Endothelial cell of umbilical vein (primary cell): ENCODE measurements at regions not wholly inside any gene's neighbourhood (a gene's known extent, or its start where the extent isn't known, plus 50 kb on each side); places are given as distances from the start of the nearest gene placed in this dataset.

Experiments used
- BruUV-seq: library from RNA; stranded (reverse); fragments of 400-500 nt; replicated peaks from 2 replicates; lab custom pipeline; 2021; lab: Mats Ljungman, UMichigan
- CTCF ChIA-PET: fragments of 300-600, 350-600 bp; sonication (Branson Sonifier 250); formaldehyde crosslinking; loops from one replicate; lab custom pipeline; 2021; ENCODE audit warnings: antibody characterized with exemption, inconsistent platforms; lab: Charles Lee
- POLR2A ChIA-PET: fragments of 300-600, 350-600 bp; sonication (Branson Sonifier 250); formaldehyde crosslinking; loops from one replicate; lab custom pipeline; 2021; ENCODE audit warnings: antibody characterized with exemption, inconsistent platforms; lab: Charles Lee
- DNase-seq: peaks from one replicate; pipeline ENCODE4 v3.0.0-alpha.2; 2011; ENCODE audit warnings: low read depth, low spot score
- FAIRE-seq: peaks from 2 replicates; lab custom pipeline; 2011; peaks lifted over from hg19 to GRCh38; lab: Jason Lieb, UNC
- H2AFZ ChIP-seq: 2 replicates; pipeline ENCODE4 v1.6.0; 2012; ENCODE audit warnings: low read depth, low read length, control low read depth, inconsistent platforms
- H3K27ac ChIP-seq: 2 replicates; pipeline ENCODE4 v1.5.1; 2011; ENCODE audit warnings: low read depth, mild to moderate bottlenecking, control low read depth, low read length, moderate library complexity; ENCODE audit not compliant: insufficient read depth
- H3K27me3 ChIP-seq, 2 experiments: 2 replicates each; pipeline versions ENCODE4 v1.6.0 to v1.6.1; 2011; ENCODE audit warnings: low read length in 2 of 2, mixed read lengths in 1 of 2; ENCODE audit not compliant: control insufficient read depth in 2 of 2, insufficient read depth in 2 of 2
- H3K36me3 ChIP-seq, 2 experiments: 2 replicates in 1 of 2; 3 replicates in 1 of 2; pipeline ENCODE4 v1.5.1; 2011; ENCODE audit warnings: low read length in 2 of 2, mild to moderate bottlenecking in 1 of 2, moderate library complexity in 1 of 2; ENCODE audit not compliant: control insufficient read depth in 2 of 2, insufficient read depth in 2 of 2; ENCODE audit errors: extremely low read depth in 1 of 2
- H3K4me1 ChIP-seq: 3 replicates; pipeline ENCODE4 v1.5.1; 2011; ENCODE audit warnings: mild to moderate bottlenecking, low read length; ENCODE audit not compliant: control insufficient read depth, insufficient read depth; ENCODE audit errors: extremely low read depth
- H3K4me2 ChIP-seq: 2 replicates; pipeline ENCODE4 v1.6.1; 2011; ENCODE audit warnings: low read length, control low read depth, mixed read lengths; ENCODE audit not compliant: insufficient read depth
- H3K4me3 ChIP-seq, 3 experiments: fragments of 200-600 bp in 1 of 3; sonication (generic), shearing (Covaris generic) in 1 of 3; replicated peaks in 1 of 3; 2 replicates each; pipeline ENCODE4 v1.5.1; 2011 to 2016; ENCODE audit warnings: control low read depth in 3 of 3, low read length in 3 of 3, mild to moderate bottlenecking in 2 of 3, inconsistent platforms in 1 of 3, low read depth in 1 of 3, moderate library complexity in 1 of 3; ENCODE audit not compliant: insufficient read depth in 1 of 3
- H3K79me2 ChIP-seq: 2 replicates; pipeline ENCODE4 v1.6.0; 2012; ENCODE audit warnings: low read length, inconsistent platforms; ENCODE audit not compliant: control insufficient read depth, insufficient read depth
- H3K9ac ChIP-seq: replicated peaks from 2 replicates; pipeline ENCODE3; 2011; ENCODE audit warnings: low read length, control low read depth; ENCODE audit not compliant: insufficient read depth; ENCODE audit errors: extremely low read depth
- H3K9me1 ChIP-seq: replicated peaks from 3 replicates; pipeline ENCODE4 v1.6.0; 2011; ENCODE audit warnings: mild to moderate bottlenecking, low read length; ENCODE audit not compliant: control insufficient read depth, insufficient read depth; ENCODE audit errors: extremely low read depth
- H3K9me3 ChIP-seq: replicated peaks from 2 replicates; pipeline ENCODE4 v1.5.1; 2012; ENCODE audit warnings: low read length, inconsistent platforms; ENCODE audit not compliant: control insufficient read depth, insufficient read depth
- H4K20me1 ChIP-seq: replicated peaks from 2 replicates; pipeline ENCODE3; 2011; ENCODE audit warnings: mild to moderate bottlenecking, low read length; ENCODE audit not compliant: control insufficient read depth, insufficient read depth; ENCODE audit errors: extremely low read depth
- CTCF ChIP-seq, 2 donors: IDR thresholded peaks; 1 replicate in 1 of 2; 2 replicates in 1 of 2; pipeline ENCODE4 v1.5.1; 2011; ENCODE audit warnings: low read length in 2 of 2, mild to moderate bottlenecking in 2 of 2, moderate library complexity in 2 of 2, control low read depth in 1 of 2, inconsistent platforms in 1 of 2, low read depth in 1 of 2; ENCODE audit not compliant: insufficient read depth in 1 of 2; ENCODE audit errors: extremely low read depth in 1 of 2
- EZH2 ChIP-seq: IDR thresholded peaks from 2 replicates; pipeline ENCODE4 v1.6.1; 2012; ENCODE audit warnings: borderline replicate concordance, low read depth, mild to moderate bottlenecking, moderate library complexity, low read length, inconsistent platforms; ENCODE audit not compliant: severe bottlenecking
- FOS ChIP-seq: IDR thresholded peaks from 2 replicates; pipeline ENCODE4 v1.6.1; 2011; ENCODE audit warnings: mild to moderate bottlenecking, low read length, moderate library complexity, borderline replicate concordance; ENCODE audit not compliant: insufficient read depth
- GATA2 ChIP-seq: IDR thresholded peaks from 2 replicates; pipeline ENCODE4 v1.7.0; 2011; ENCODE audit warnings: low read depth, mild to moderate bottlenecking, moderate library complexity, mixed read lengths, low read length; ENCODE audit not compliant: insufficient read length, insufficient read depth
- JUN ChIP-seq: IDR thresholded peaks from 2 replicates; pipeline ENCODE4 v1.6.1; 2011; ENCODE audit warnings: borderline replicate concordance, low read depth; ENCODE audit not compliant: insufficient read length, insufficient read depth
- MAX ChIP-seq: IDR thresholded peaks from 2 replicates; pipeline ENCODE4 v1.6.1; 2011; ENCODE audit not compliant: insufficient read depth, insufficient read length
- MYC ChIP-seq: IDR thresholded peaks from one replicate; pipeline ENCODE4 v1.6.1; 2011; ENCODE audit warnings: mild to moderate bottlenecking, low read depth, low read length
- POLR2A ChIP-seq: IDR thresholded peaks from 2 replicates; pipeline ENCODE4 v1.6.1; 2012; ENCODE audit warnings: low read depth, mild to moderate bottlenecking, control low read depth, low read length
- POLR2AphosphoS5 ChIP-seq: IDR thresholded peaks from 2 replicates; pipeline ENCODE4 v1.6.1; 2012; ENCODE audit warnings: low read depth, mild to moderate bottlenecking, control low read depth, low read length, moderate library complexity; ENCODE audit not compliant: insufficient read depth
- dilution Hi-C: fragments of 300-500 bp; cut with MboI; formaldehyde crosslinking; loops from one replicate; pipeline ENCODE4 v1.15.0; 2019; ENCODE audit warnings: low sequenced_read_pairs; ENCODE audit not compliant: extremely low pct_ligation_motif_present
- intact Hi-C: fragments of 100-400 bp; cut with micrococcal nuclease; formaldehyde crosslinking; loops from one replicate; pipeline ENCODE4 v1.10.0; 2022

- FAIRE-seq (no peak), DNase-seq (no peak)
- Histone ChIP-seq H3K4me2 (no peak overlapping the region), H3K27ac (no peak overlapping the region), H3K79me2 (no peaks in the 10 kb centered on the region), H4K20me1 (no peaks in the 10 kb centered on the region), H3K4me3 (no peak overlapping the region), H3K9me1 (no peaks in the 10 kb centered on the region), H3K9ac (no peak overlapping the region), H2AFZ (no peak overlapping the region), H3K27me3 (no peaks in the 10 kb centered on the region), H3K4me1 (no peaks in the 10 kb centered on the region), H3K36me3 (no peaks in the 10 kb centered on the region), H3K9me3 (peaks cover 2% of the 10 kb centered on the region)
- POLR2A ChIA-PET: no interaction called here
- intact Hi-C loops (no loop called here), dilution Hi-C loops (no loop called here)
- BruUV-seq: no TSS peak
- CTCF ChIA-PET: no interaction called here
- TF ChIP-seq POLR2A (no peak), MYC (no peak), CTCF (IDR thresholded peaks at IDR 0.05; ENCODE audit: extremely low read depth in 1 of 2, insufficient read depth in 1 of 2, low read depth in 1 of 2, low read length in 2 of 2) (no peak), EZH2 (no peak), JUN (no peak), MAX (no peak), FOS (no peak), GATA2 (no peak), POLR2AphosphoS5 (no peak)
Measured at GRCh38 chr15:93235926-93236780, 147.1 kb upstream of the RGMA start.
